Liver (tissue), 8 donors: ENCODE measurements at regions not wholly inside any gene's neighbourhood (a gene's known extent, or its start where the extent isn't known, plus 50 kb on each side); places are given as distances from the start of the nearest gene placed in this dataset.

Experiments
- DNase-seq: peaks from one replicate; pipeline ENCODE4 v3.0.0-alpha.2; 2017; ENCODE audit warnings: low spot score
- H3K27ac ChIP-seq, 2 donors: one replicate each; pipeline ENCODE4 v1.7.0; 2013; ENCODE audit warnings: inconsistent platforms in 2 of 2, low read length in 2 of 2, control low read depth in 1 of 2, low read depth in 1 of 2, mild to moderate bottlenecking in 1 of 2
- H3K27me3 ChIP-seq, 4 donors: one replicate each; pipeline versions ENCODE4 v1.6.1 to v1.7.0; 2013; ENCODE audit warnings: low read length in 3 of 4, inconsistent platforms in 1 of 4, mild to moderate bottlenecking in 1 of 4, moderate library complexity in 1 of 4; ENCODE audit not compliant: control insufficient read depth in 4 of 4, insufficient read depth in 4 of 4
- H3K36me3 ChIP-seq, 4 donors: one replicate each; pipeline versions ENCODE4 v1.6.1 to v1.7.0; 2013; ENCODE audit warnings: low read length in 3 of 4, mild to moderate bottlenecking in 3 of 4, low read depth in 1 of 4, moderate library complexity in 1 of 4; ENCODE audit not compliant: control insufficient read depth in 4 of 4, insufficient read depth in 3 of 4
- H3K4me1 ChIP-seq, 4 donors: one replicate each; pipeline versions ENCODE4 v1.6.1 to v1.7.0; 2013; ENCODE audit warnings: low read length in 3 of 4, mild to moderate bottlenecking in 3 of 4, moderate library complexity in 1 of 4; ENCODE audit not compliant: control insufficient read depth in 4 of 4, insufficient read depth in 4 of 4
- H3K4me3 ChIP-seq, 3 donors: one replicate each; pipeline versions ENCODE4 v1.6.1 to v1.7.0; 2013; ENCODE audit warnings: low read length in 3 of 3, control low read depth in 1 of 3, low read depth in 1 of 3, mild to moderate bottlenecking in 1 of 3
- H3K9ac ChIP-seq, 2 donors: one replicate each; pipeline ENCODE4 v1.7.0; 2013; ENCODE audit warnings: low read length in 2 of 2, mild to moderate bottlenecking in 2 of 2, moderate library complexity in 2 of 2, control low read depth in 1 of 2, low read depth in 1 of 2
- H3K9me3 ChIP-seq, 4 donors: one replicate each; pipeline versions ENCODE4 v1.6.1 to v1.7.0; 2013; ENCODE audit warnings: low read length in 3 of 4; ENCODE audit not compliant: control insufficient read depth in 4 of 4
- ATF3 ChIP-seq: IDR thresholded peaks from 2 replicates; pipeline ENCODE4 v1.6.1; 2016; ENCODE audit warnings: antibody characterized with exemption
- CTCF ChIP-seq: fragments of 150-350 bp; IDR thresholded peaks from 2 replicates; pipeline ENCODE4 v1.5.1; 2017; ENCODE audit warnings: improper control_type of control experiment, low read depth, low read length; ENCODE audit not compliant: missing input control
- EGR1 ChIP-seq, 2 donors: IDR thresholded peaks; 2 replicates each; pipeline ENCODE4 v1.6.1; 2016 to 2018; ENCODE audit warnings: antibody characterized with exemption in 2 of 2, low read depth in 2 of 2
- FOXA1 ChIP-seq: IDR thresholded peaks from 2 replicates; pipeline ENCODE4 v1.6.1; 2016; ENCODE audit warnings: antibody characterized with exemption
- FOXA2 ChIP-seq: IDR thresholded peaks from 2 replicates; pipeline ENCODE4 v1.6.1; 2016; ENCODE audit warnings: antibody characterized with exemption
- GABPA ChIP-seq, 2 donors: IDR thresholded peaks in 1 of 2; conservative IDR thresholded peaks in 1 of 2; 2 replicates each; pipeline ENCODE4 v1.6.1; 2016; ENCODE audit warnings: antibody characterized with exemption in 2 of 2, mild to moderate bottlenecking in 1 of 2, moderate library complexity in 1 of 2
- HNF4A ChIP-seq, 2 donors: conservative IDR thresholded peaks; 2 replicates each; pipeline ENCODE4 v1.6.1; 2016; ENCODE audit warnings: antibody characterized with exemption in 2 of 2, mild to moderate bottlenecking in 2 of 2
- HNF4G ChIP-seq: IDR thresholded peaks from 2 replicates; pipeline ENCODE4 v1.6.1; 2016; ENCODE audit warnings: antibody characterized with exemption
- JUND ChIP-seq, 2 donors: IDR thresholded peaks; 2 replicates each; pipeline ENCODE4 v1.6.1; 2016; ENCODE audit warnings: antibody characterized with exemption in 2 of 2
- MAX ChIP-seq: IDR thresholded peaks from 2 replicates; pipeline ENCODE4 v1.6.1; 2016; ENCODE audit warnings: antibody characterized with exemption
- NR2F2 ChIP-seq: IDR thresholded peaks from 2 replicates; pipeline ENCODE4 v1.6.1; 2016; ENCODE audit warnings: antibody characterized with exemption
- RAD21 ChIP-seq, 2 donors: IDR thresholded peaks; 2 replicates each; pipeline ENCODE4 v1.6.1; 2016; ENCODE audit warnings: antibody characterized with exemption in 2 of 2, mild to moderate bottlenecking in 2 of 2
- REST ChIP-seq: IDR thresholded peaks from 2 replicates; pipeline ENCODE4 v1.6.1; 2016; ENCODE audit warnings: antibody characterized with exemption, mild to moderate bottlenecking
- RXRA ChIP-seq, 2 donors: IDR thresholded peaks; 2 replicates each; pipeline ENCODE4 v1.6.1; 2017 to 2018; ENCODE audit warnings: antibody characterized with exemption in 2 of 2, mild to moderate bottlenecking in 1 of 2
- SP1 ChIP-seq: IDR thresholded peaks from 2 replicates; pipeline ENCODE4 v1.6.1; 2018; ENCODE audit warnings: antibody characterized with exemption, mild to moderate bottlenecking
- TAF1 ChIP-seq: conservative IDR thresholded peaks from 2 replicates; pipeline ENCODE4 v1.6.1; 2016; ENCODE audit warnings: antibody characterized with exemption, mild to moderate bottlenecking
- YY1 ChIP-seq: IDR thresholded peaks from 2 replicates; pipeline ENCODE4 v1.6.1; 2016; ENCODE audit warnings: antibody characterized with exemption, mild to moderate bottlenecking
- ZBTB33 ChIP-seq: IDR thresholded peaks from 2 replicates; pipeline ENCODE4 v1.6.1; 2016; ENCODE audit warnings: antibody characterized with exemption
- WGBS: extraction: QIAGEN DNeasy Blood & Tissue Kit; methylation state at CpG from one replicate; pipeline ENCODE4 v1.1.7; 2013; 5-methylcytosine and 5-hydroxymethylcytosine counted together
- donor health status: healthy.
- donor health status: healthy.
- donor health status: healthy.
- donor health status: healthy.
- donor health status: healthy.

GRCh38 chr2:199680482-199680881, 170.5 kb downstream of the FTCDNL1 start:
- H3K36me3 ChIP-seq, result no peaks in the 10 kb centered on the region
- H3K4me1 ChIP-seq, result peaks cover 0 to 5% (median 3%) of the 10 kb centered on the region in 4 donors
- no peak overlapping the region for H3K27ac ChIP-seq
- 98% methylated on average over 4 of the region's 4 CpGs for WGBS
- H3K27me3 ChIP-seq, result no peaks in the 10 kb centered on the region
- no peak overlapping the region for H3K4me3 ChIP-seq
- DNase-seq, result no peak
- TF ChIP-seq EGR1 (IDR thresholded peaks at IDR 0.05; ENCODE audit: low read depth in 2 of 2) (no peak), HNF4G (no peak), SP1 (no peak), ATF3 (no peak), FOXA1 (no peak), CTCF (no peak), YY1 (no peak), HNF4A (conservative IDR thresholded peaks at IDR 0.05) (no peak), TAF1 (no peak), ZBTB33 (no peak), MAX (no peak), NR2F2 (no peak), JUND (IDR thresholded peaks at IDR 0.05) (no peak)
- H3K9me3 ChIP-seq, result no peaks in the 10 kb centered on the region
- no peak overlapping the region for H3K9ac ChIP-seq

- no peak for DNase-seq
- H3K27me3 ChIP-seq, result no peaks in the 10 kb centered on the region
- TF ChIP-seq HNF4G (no peak), FOXA2 (no peak), MAX (no peak), CTCF (no peak), RXRA (IDR thresholded peaks at IDR 0.05) (no peak), ZBTB33 (no peak), RAD21 (IDR thresholded peaks at IDR 0.05) (no peak), TAF1 (no peak), GABPA (IDR thresholded peaks at IDR 0.05 in 1 of 2, conservative IDR thresholded peaks at IDR 0.05 in 1 of 2) (no peak), REST (no peak), NR2F2 (no peak), JUND (IDR thresholded peaks at IDR 0.05) (no peak), FOXA1 (no peak), SP1 (no peak), ATF3 (no peak), EGR1 (IDR thresholded peaks at IDR 0.05; ENCODE audit: low read depth in 2 of 2) (no peak), YY1 (no peak)
- 94% methylated on average over 1 of the region's 1 CpG for WGBS
- no peaks in the 10 kb centered on the region for H3K9me3 ChIP-seq
- H3K4me1 ChIP-seq, result peaks cover 0 to 5% (median 3%) of the 10 kb centered on the region in 4 donors
- no peak overlapping the region for H3K4me3 ChIP-seq
- no peak overlapping the region for H3K9ac ChIP-seq
- no peaks in the 10 kb centered on the region for H3K36me3 ChIP-seq
- H3K27ac ChIP-seq, result no peak overlapping the region
These were observed 171.1 kb downstream of the FTCDNL1 start for GRCh38 chr2:199679883-199680282.
